Endothelial cell of umbilical vein (primary cell): ENCODE measurements at regions not wholly inside any gene's neighbourhood (a gene's known extent, or its start where the extent isn't known, plus 50 kb on each side); places are given as distances from the start of the nearest gene placed in this dataset.

Experiments used
- EZH2 ChIP-seq: IDR thresholded peaks from 2 replicates; pipeline ENCODE4 v1.6.1; 2012; ENCODE audit warnings: borderline replicate concordance, low read depth, mild to moderate bottlenecking, moderate library complexity, low read length, inconsistent platforms; ENCODE audit not compliant: severe bottlenecking
- FOS ChIP-seq: IDR thresholded peaks from 2 replicates; pipeline ENCODE4 v1.6.1; 2011; ENCODE audit warnings: mild to moderate bottlenecking, low read length, moderate library complexity, borderline replicate concordance; ENCODE audit not compliant: insufficient read depth
- GATA2 ChIP-seq: IDR thresholded peaks from 2 replicates; pipeline ENCODE4 v1.7.0; 2011; ENCODE audit warnings: low read depth, mild to moderate bottlenecking, moderate library complexity, mixed read lengths, low read length; ENCODE audit not compliant: insufficient read length, insufficient read depth
- JUN ChIP-seq: IDR thresholded peaks from 2 replicates; pipeline ENCODE4 v1.6.1; 2011; ENCODE audit warnings: borderline replicate concordance, low read depth; ENCODE audit not compliant: insufficient read length, insufficient read depth
- MYC ChIP-seq: IDR thresholded peaks from one replicate; pipeline ENCODE4 v1.6.1; 2011; ENCODE audit warnings: mild to moderate bottlenecking, low read depth, low read length
- POLR2A ChIP-seq: IDR thresholded peaks from 2 replicates; pipeline ENCODE4 v1.6.1; 2012; ENCODE audit warnings: low read depth, mild to moderate bottlenecking, control low read depth, low read length
- POLR2AphosphoS5 ChIP-seq: IDR thresholded peaks from 2 replicates; pipeline ENCODE4 v1.6.1; 2012; ENCODE audit warnings: low read depth, mild to moderate bottlenecking, control low read depth, low read length, moderate library complexity; ENCODE audit not compliant: insufficient read depth
- TF ChIP-seq, protein P1 (sequence below), 2 donors: IDR thresholded peaks; 1 replicate in 1 of 2; 2 replicates in 1 of 2; pipeline ENCODE4 v1.5.1; 2011; ENCODE audit warnings: low read length in 2 of 2, mild to moderate bottlenecking in 2 of 2, moderate library complexity in 2 of 2, control low read depth in 1 of 2, inconsistent platforms in 1 of 2, low read depth in 1 of 2; ENCODE audit not compliant: insufficient read depth in 1 of 2; ENCODE audit errors: extremely low read depth in 1 of 2
- TF ChIP-seq, protein P2 (sequence below): IDR thresholded peaks from 2 replicates; pipeline ENCODE4 v1.6.1; 2011; ENCODE audit not compliant: insufficient read depth, insufficient read length

- TF ChIP-seq, protein P1, sequence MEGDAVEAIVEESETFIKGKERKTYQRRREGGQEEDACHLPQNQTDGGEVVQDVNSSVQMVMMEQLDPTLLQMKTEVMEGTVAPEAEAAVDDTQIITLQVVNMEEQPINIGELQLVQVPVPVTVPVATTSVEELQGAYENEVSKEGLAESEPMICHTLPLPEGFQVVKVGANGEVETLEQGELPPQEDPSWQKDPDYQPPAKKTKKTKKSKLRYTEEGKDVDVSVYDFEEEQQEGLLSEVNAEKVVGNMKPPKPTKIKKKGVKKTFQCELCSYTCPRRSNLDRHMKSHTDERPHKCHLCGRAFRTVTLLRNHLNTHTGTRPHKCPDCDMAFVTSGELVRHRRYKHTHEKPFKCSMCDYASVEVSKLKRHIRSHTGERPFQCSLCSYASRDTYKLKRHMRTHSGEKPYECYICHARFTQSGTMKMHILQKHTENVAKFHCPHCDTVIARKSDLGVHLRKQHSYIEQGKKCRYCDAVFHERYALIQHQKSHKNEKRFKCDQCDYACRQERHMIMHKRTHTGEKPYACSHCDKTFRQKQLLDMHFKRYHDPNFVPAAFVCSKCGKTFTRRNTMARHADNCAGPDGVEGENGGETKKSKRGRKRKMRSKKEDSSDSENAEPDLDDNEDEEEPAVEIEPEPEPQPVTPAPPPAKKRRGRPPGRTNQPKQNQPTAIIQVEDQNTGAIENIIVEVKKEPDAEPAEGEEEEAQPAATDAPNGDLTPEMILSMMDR (IDR thresholded peaks at IDR 0.05; ENCODE audit: extremely low read depth in 1 of 2, insufficient read depth in 1 of 2, low read depth in 1 of 2, low read length in 2 of 2) = no peak
- TF ChIP-seq EZH2 (no peak), GATA2 (no peak), MYC (no peak), POLR2A (no peak), FOS (no peak), POLR2AphosphoS5 (no peak), JUN (no peak)
- TF ChIP-seq, protein P2, sequence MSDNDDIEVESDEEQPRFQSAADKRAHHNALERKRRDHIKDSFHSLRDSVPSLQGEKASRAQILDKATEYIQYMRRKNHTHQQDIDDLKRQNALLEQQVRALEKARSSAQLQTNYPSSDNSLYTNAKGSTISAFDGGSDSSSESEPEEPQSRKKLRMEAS = no peak
These were observed 360.5 kb downstream of the MID1IP1 start for GRCh38 chrX:39161611-39162255.
